HG03439 (cell line): ENCODE measurements at regions not wholly inside any gene's neighbourhood (a gene's known extent, or its start where the extent isn't known, plus 50 kb on each side); places are given as distances from the start of the nearest gene placed in this dataset.
"Not testable (repeated sequence)": the region's sequence is repeated elsewhere in the genome, so short reads cannot be mapped to it uniquely, and the experiment has no call there.

ENCODE experiments used
- ATAC-seq: cut with Tn5 transposase; IDR thresholded peaks from one replicate; pipeline ENCODE4 v1.9.1; 2021; ENCODE audit warnings: mild to moderate bottlenecking, moderate library complexity; ENCODE audit not compliant: unreplicated experiment

GRCh38 chr22:25281675-25282345 is 62.4 kb downstream of the CRYBB2 start:
- ATAC-seq: no peak

- no peak for ATAC-seq
These were observed 62.9 kb downstream of the CRYBB2 start for GRCh38 chr22:25282346-25282670.

GRCh38 chr22:25282671-25283561 is 63.5 kb downstream of the CRYBB2 start:
- ATAC-seq: no peak

- ATAC-seq: not testable (repeated sequence)
These were observed 69.0 kb downstream of the CRYBB2 start for GRCh38 chr22:25288481-25288880.

GRCh38 chr22:25301912-25302311 is 82.5 kb downstream of the CRYBB2 start:
- not testable (repeated sequence) for ATAC-seq

GRCh38 chr22:25309586-25309985 is 90.1 kb downstream of the CRYBB2 start:
- ATAC-seq: not testable (repeated sequence)

- ATAC-seq: not testable (repeated sequence)
These were observed 92.5 kb downstream of the CRYBB2 start for GRCh38 chr22:25311924-25312323.

GRCh38 chr22:25318081-25318823 is 98.8 kb downstream of the CRYBB2 start:
- no peak for ATAC-seq

- no peak for ATAC-seq
These were observed 107.7 kb downstream of the CRYBB2 start for GRCh38 chr22:25327018-25327755.

GRCh38 chr22:25331050-25331449 is 111.6 kb downstream of the CRYBB2 start:
- no peak for ATAC-seq

- ATAC-seq: not testable (repeated sequence)
These were observed 112.5 kb downstream of the CRYBB2 start for GRCh38 chr22:25331911-25332310.

- no peak for ATAC-seq
These were observed 112.9 kb downstream of the CRYBB2 start for GRCh38 chr22:25332386-25332785.

GRCh38 chr22:25334162-25334490 is 114.7 kb downstream of the CRYBB2 start:
- ATAC-seq: no peak

GRCh38 chr22:25334631-25335030 is 115.2 kb downstream of the CRYBB2 start:
- not testable (repeated sequence) for ATAC-seq

GRCh38 chr22:25335276-25335675 is 115.8 kb downstream of the CRYBB2 start:
- not testable (repeated sequence) for ATAC-seq

GRCh38 chr22:25340536-25340935 is 121.1 kb downstream of the CRYBB2 start:
- not testable (repeated sequence) for ATAC-seq

- ATAC-seq: not testable (repeated sequence)
These were observed 124.9 kb downstream of the CRYBB2 start for GRCh38 chr22:25344366-25344765.

GRCh38 chr22:25346859-25347751 is 127.7 kb downstream of the CRYBB2 start:
- ATAC-seq: no peak

GRCh38 chr22:25347752-25348102 is 128.3 kb downstream of the CRYBB2 start:
- no peak for ATAC-seq

- no peak for ATAC-seq
These were observed 129.0 kb downstream of the CRYBB2 start for GRCh38 chr22:25348391-25348790.
